ENCODE measurements at regions not wholly inside any gene's neighbourhood (a gene's known extent, or its start where the extent isn't known, plus 50 kb on each side); places are given as distances from the start of the nearest gene placed in this dataset.

DNA sequence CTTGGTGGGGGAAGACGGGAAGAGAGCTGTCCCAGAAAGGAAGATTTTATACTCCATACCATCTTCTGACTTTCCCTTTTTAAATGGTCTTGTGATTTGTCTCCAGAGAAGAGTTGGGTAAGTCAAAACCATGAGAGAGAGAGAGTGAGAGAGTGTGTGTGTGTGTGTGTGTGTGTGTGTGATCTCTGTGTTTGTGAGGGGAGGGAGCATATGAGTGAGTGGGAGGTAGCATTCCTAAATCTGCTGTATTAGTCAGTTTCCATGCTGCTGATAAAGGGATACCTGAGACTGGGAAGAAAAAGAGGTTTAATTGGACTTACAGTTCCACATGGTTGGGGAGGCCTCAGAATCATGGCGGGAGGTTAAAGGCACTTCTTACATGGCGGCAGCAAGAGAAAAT is 102.0 kb upstream of the VANGL1 start:
- TF ChIP-seq FOXP2 (optimal IDR thresholded peaks at IDR 0.05; ENCODE audit: borderline replicate concordance, extremely low read depth, extremely low read length, insufficient read depth) (no peak), POLR2AphosphoS5 (IDR thresholded peaks at IDR 0.05; ENCODE audit: low read depth, low read length) (no peak), SIN3A (IDR thresholded peaks at IDR 0.05; ENCODE audit: borderline replicate concordance, insufficient read depth, low read length) (no peak), TAF1 (IDR thresholded peaks at IDR 0.05; ENCODE audit: borderline replicate concordance, insufficient read depth, low read length) (no peak)
- TF ChIP-seq, protein P1, sequence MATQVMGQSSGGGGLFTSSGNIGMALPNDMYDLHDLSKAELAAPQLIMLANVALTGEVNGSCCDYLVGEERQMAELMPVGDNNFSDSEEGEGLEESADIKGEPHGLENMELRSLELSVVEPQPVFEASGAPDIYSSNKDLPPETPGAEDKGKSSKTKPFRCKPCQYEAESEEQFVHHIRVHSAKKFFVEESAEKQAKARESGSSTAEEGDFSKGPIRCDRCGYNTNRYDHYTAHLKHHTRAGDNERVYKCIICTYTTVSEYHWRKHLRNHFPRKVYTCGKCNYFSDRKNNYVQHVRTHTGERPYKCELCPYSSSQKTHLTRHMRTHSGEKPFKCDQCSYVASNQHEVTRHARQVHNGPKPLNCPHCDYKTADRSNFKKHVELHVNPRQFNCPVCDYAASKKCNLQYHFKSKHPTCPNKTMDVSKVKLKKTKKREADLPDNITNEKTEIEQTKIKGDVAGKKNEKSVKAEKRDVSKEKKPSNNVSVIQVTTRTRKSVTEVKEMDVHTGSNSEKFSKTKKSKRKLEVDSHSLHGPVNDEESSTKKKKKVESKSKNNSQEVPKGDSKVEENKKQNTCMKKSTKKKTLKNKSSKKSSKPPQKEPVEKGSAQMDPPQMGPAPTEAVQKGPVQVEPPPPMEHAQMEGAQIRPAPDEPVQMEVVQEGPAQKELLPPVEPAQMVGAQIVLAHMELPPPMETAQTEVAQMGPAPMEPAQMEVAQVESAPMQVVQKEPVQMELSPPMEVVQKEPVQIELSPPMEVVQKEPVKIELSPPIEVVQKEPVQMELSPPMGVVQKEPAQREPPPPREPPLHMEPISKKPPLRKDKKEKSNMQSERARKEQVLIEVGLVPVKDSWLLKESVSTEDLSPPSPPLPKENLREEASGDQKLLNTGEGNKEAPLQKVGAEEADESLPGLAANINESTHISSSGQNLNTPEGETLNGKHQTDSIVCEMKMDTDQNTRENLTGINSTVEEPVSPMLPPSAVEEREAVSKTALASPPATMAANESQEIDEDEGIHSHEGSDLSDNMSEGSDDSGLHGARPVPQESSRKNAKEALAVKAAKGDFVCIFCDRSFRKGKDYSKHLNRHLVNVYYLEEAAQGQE (IDR thresholded peaks at IDR 0.05; ENCODE audit: insufficient read depth in 1 of 2, low read depth in 2 of 2, low read length in 2 of 2): no peak

DNA sequence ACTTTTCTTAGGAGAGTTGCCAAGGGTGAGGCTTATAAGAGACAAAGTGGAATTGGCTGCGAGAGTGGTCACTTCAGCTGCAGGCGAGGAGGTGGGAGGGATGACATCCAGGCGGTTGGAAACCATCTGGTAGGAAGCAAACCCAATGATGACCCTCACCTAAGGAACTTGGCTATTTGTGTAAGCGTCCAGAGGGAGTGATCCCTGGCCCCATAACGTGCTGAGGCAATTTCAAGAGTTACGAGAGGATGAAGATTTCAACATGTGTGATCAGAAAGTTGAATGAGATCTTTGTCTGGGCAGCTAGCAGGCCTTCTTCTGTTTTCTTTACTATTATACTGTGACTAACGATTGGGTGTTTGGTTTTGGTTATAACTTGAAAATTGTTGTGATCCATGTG is 102.7 kb upstream of the VANGL1 start:
- TF ChIP-seq POLR2AphosphoS5 (IDR thresholded peaks at IDR 0.05; ENCODE audit: low read depth, low read length) (no peak), SIN3A (IDR thresholded peaks at IDR 0.05; ENCODE audit: borderline replicate concordance, insufficient read depth, low read length) (no peak), TAF1 (IDR thresholded peaks at IDR 0.05; ENCODE audit: borderline replicate concordance, insufficient read depth, low read length) (no peak), FOXP2 (optimal IDR thresholded peaks at IDR 0.05; ENCODE audit: borderline replicate concordance, extremely low read depth, extremely low read length, insufficient read depth) (no peak)
- TF ChIP-seq, protein P1 (IDR thresholded peaks at IDR 0.05; ENCODE audit: insufficient read depth in 1 of 2, low read depth in 2 of 2, low read length in 2 of 2): no peak

DNA sequence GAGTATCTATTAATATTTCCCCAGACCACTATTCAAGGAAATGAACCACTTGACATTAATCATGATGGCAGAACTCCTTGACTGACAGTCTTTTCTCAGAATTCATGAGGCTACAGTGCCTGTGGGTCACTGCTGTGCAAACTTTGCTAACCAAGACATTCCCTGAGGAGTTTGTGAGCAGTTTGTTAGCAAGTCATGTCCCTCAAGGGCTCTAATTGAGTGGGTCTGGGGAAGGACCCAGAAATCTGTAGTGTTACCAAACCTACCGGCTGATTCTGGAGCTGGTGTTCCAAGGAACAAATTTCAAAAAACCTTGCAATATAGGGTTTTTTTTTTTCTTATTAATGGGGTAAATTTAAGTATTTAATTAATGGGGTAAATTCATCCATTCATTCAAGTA is 103.2 kb upstream of the VANGL1 start:
- TF ChIP-seq, protein P1 (IDR thresholded peaks at IDR 0.05; ENCODE audit: insufficient read depth in 1 of 2, low read depth in 2 of 2, low read length in 2 of 2): no peak
- TF ChIP-seq SIN3A (IDR thresholded peaks at IDR 0.05; ENCODE audit: borderline replicate concordance, insufficient read depth, low read length) (no peak), TAF1 (IDR thresholded peaks at IDR 0.05; ENCODE audit: borderline replicate concordance, insufficient read depth, low read length) (no peak)

DNA sequence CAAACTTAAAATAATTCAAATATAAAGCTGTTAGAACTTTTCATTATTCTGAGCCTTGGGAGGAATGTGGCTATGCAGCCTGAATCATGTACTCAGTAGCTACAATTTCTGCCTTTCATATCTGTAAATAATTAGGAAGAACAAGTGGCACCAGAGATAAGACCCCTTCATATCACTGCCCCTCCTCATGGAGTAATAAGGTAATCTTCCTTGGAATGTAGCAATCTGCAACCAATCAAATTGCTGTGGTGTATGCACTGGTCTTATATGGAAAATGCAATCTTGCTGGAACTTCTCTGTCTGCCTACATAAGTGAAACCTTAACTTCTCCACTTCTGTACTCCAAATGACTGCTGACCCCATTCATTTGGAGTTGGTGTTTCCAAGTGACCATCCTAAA is 104.4 kb upstream of the VANGL1 start:
- TF ChIP-seq FOXP2 (optimal IDR thresholded peaks at IDR 0.05; ENCODE audit: borderline replicate concordance, extremely low read depth, extremely low read length, insufficient read depth) (no peak), TAF1 (IDR thresholded peaks at IDR 0.05; ENCODE audit: borderline replicate concordance, insufficient read depth, low read length) (no peak), POLR2AphosphoS5 (IDR thresholded peaks at IDR 0.05; ENCODE audit: low read depth, low read length) (no peak), SIN3A (IDR thresholded peaks at IDR 0.05; ENCODE audit: borderline replicate concordance, insufficient read depth, low read length) (no peak)
- TF ChIP-seq, protein P1 (IDR thresholded peaks at IDR 0.05; ENCODE audit: insufficient read depth in 1 of 2, low read depth in 2 of 2, low read length in 2 of 2): no peak

DNA sequence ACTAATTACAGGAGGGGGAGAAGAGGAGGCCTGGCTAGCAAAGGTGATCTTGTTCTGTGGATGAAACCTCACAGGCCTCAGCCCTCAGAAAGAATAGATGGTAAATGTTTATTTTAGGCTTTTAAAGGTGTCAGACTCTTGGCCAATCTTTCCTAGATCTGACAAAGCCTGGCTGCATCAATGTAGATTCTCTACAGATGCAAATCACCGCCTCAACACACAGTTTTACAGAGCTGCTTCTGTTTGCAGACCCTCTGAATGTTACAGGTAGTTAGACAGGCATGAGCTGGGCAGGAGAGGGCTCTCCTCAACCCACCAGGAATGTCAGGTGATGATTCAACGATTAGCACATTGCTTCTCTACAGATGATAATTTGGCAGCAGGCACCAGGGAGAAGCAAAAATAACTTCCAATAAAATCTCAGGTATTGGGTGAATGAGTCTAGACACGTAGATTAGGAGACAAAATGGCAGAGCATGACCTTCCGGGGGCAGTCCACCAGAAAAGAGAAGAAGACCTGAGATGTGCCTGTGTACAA is 105.4 kb upstream of the VANGL1 start:
- TF ChIP-seq FOXP2 (optimal IDR thresholded peaks at IDR 0.05; ENCODE audit: borderline replicate concordance, extremely low read depth, extremely low read length, insufficient read depth): no peak
- TF ChIP-seq SIN3A (IDR thresholded peaks at IDR 0.05; ENCODE audit: borderline replicate concordance, insufficient read depth, low read length): no peak
